Liver (tissue), 8 donors: ENCODE measurements at regions not wholly inside any gene's neighbourhood (a gene's known extent, or its start where the extent isn't known, plus 50 kb on each side); places are given as distances from the start of the nearest gene placed in this dataset.
A peak's percentile ranks its signal among the peaks of the same experiment; 100 is the strongest.

Source experiments
- DNase-seq: peaks from one replicate; pipeline ENCODE4 v3.0.0-alpha.2; 2017; ENCODE audit warnings: low spot score
- H3K27ac ChIP-seq, 2 donors: one replicate each; pipeline ENCODE4 v1.7.0; 2013; ENCODE audit warnings: inconsistent platforms in 2 of 2, low read length in 2 of 2, control low read depth in 1 of 2, low read depth in 1 of 2, mild to moderate bottlenecking in 1 of 2
- H3K27me3 ChIP-seq, 4 donors: one replicate each; pipeline versions ENCODE4 v1.6.1 to v1.7.0; 2013; ENCODE audit warnings: low read length in 3 of 4, inconsistent platforms in 1 of 4, mild to moderate bottlenecking in 1 of 4, moderate library complexity in 1 of 4; ENCODE audit not compliant: control insufficient read depth in 4 of 4, insufficient read depth in 4 of 4
- H3K36me3 ChIP-seq, 4 donors: one replicate each; pipeline versions ENCODE4 v1.6.1 to v1.7.0; 2013; ENCODE audit warnings: low read length in 3 of 4, mild to moderate bottlenecking in 3 of 4, low read depth in 1 of 4, moderate library complexity in 1 of 4; ENCODE audit not compliant: control insufficient read depth in 4 of 4, insufficient read depth in 3 of 4
- H3K4me1 ChIP-seq, 4 donors: one replicate each; pipeline versions ENCODE4 v1.6.1 to v1.7.0; 2013; ENCODE audit warnings: low read length in 3 of 4, mild to moderate bottlenecking in 3 of 4, moderate library complexity in 1 of 4; ENCODE audit not compliant: control insufficient read depth in 4 of 4, insufficient read depth in 4 of 4
- H3K4me3 ChIP-seq, 3 donors: one replicate each; pipeline versions ENCODE4 v1.6.1 to v1.7.0; 2013; ENCODE audit warnings: low read length in 3 of 3, control low read depth in 1 of 3, low read depth in 1 of 3, mild to moderate bottlenecking in 1 of 3
- H3K9ac ChIP-seq, 2 donors: one replicate each; pipeline ENCODE4 v1.7.0; 2013; ENCODE audit warnings: low read length in 2 of 2, mild to moderate bottlenecking in 2 of 2, moderate library complexity in 2 of 2, control low read depth in 1 of 2, low read depth in 1 of 2
- H3K9me3 ChIP-seq, 4 donors: one replicate each; pipeline versions ENCODE4 v1.6.1 to v1.7.0; 2013; ENCODE audit warnings: low read length in 3 of 4; ENCODE audit not compliant: control insufficient read depth in 4 of 4
- CTCF ChIP-seq: fragments of 150-350 bp; IDR thresholded peaks from 2 replicates; pipeline ENCODE4 v1.5.1; 2017; ENCODE audit warnings: improper control_type of control experiment, low read depth, low read length; ENCODE audit not compliant: missing input control
- FOXA1 ChIP-seq: IDR thresholded peaks from 2 replicates; pipeline ENCODE4 v1.6.1; 2016; ENCODE audit warnings: antibody characterized with exemption
- HNF4A ChIP-seq, 2 donors: conservative IDR thresholded peaks; 2 replicates each; pipeline ENCODE4 v1.6.1; 2016; ENCODE audit warnings: antibody characterized with exemption in 2 of 2, mild to moderate bottlenecking in 2 of 2
- HNF4G ChIP-seq: IDR thresholded peaks from 2 replicates; pipeline ENCODE4 v1.6.1; 2016; ENCODE audit warnings: antibody characterized with exemption
- JUND ChIP-seq, 2 donors: IDR thresholded peaks; 2 replicates each; pipeline ENCODE4 v1.6.1; 2016; ENCODE audit warnings: antibody characterized with exemption in 2 of 2
- MAX ChIP-seq: IDR thresholded peaks from 2 replicates; pipeline ENCODE4 v1.6.1; 2016; ENCODE audit warnings: antibody characterized with exemption
- TAF1 ChIP-seq: conservative IDR thresholded peaks from 2 replicates; pipeline ENCODE4 v1.6.1; 2016; ENCODE audit warnings: antibody characterized with exemption, mild to moderate bottlenecking
- YY1 ChIP-seq: IDR thresholded peaks from 2 replicates; pipeline ENCODE4 v1.6.1; 2016; ENCODE audit warnings: antibody characterized with exemption, mild to moderate bottlenecking
- WGBS: extraction: QIAGEN DNeasy Blood & Tissue Kit; methylation state at CpG from one replicate; pipeline ENCODE4 v1.1.7; 2013; 5-methylcytosine and 5-hydroxymethylcytosine counted together
- TF ChIP-seq, protein P1 (sequence below): IDR thresholded peaks from 2 replicates; pipeline ENCODE4 v1.6.1; 2016; ENCODE audit warnings: antibody characterized with exemption, mild to moderate bottlenecking
- donor health status: healthy.
- donor health status: healthy.
- donor health status: healthy.
- donor health status: healthy.
- donor health status: healthy.

DNA sequence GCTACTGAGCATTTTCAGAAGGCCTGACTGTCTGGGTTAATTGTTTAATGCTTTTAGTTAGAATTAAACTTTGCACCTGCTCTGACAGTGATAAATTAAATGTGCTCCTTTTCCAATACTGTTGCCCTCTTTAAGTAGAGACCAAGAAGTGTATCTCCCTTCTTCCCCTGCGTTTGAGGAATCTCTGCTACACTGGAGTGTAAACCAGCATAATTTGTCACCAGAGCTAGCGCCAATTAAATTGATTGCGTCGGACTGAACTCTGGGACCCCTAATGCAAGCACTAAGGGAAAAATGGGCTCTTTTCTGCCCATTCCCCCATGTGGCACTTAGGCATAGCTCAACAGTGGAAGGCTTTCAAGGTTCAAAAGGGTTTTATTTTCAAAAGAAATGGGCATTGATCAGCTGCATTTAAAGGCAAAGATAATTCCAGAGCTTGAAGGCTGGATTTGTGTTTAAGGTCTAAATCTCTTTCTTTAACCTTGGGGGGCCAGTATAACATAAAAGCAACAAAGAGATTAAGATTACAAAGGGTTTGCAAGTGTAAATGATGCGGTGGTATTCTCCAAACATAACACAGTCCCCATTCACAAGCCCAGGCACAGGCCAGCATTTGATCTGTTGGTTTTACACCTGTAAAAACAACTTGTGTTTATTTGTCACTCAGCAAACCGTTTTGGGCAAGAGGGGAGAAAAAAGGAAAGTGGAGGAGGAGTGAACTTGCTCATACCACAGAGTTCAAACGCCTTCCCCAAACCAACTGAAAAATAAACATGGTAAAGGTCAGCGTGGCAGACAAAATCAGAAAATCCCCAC lies 427.6 kb downstream of the BCL11A start:
- TF ChIP-seq TAF1 (no peak), YY1 (no peak), MAX (no peak), FOXA1 (no peak), CTCF (no peak)
- no peak overlapping the region for H3K27ac ChIP-seq
- H3K4me1 ChIP-seq = no peaks in the 10 kb centered on the region
- H3K9me3 ChIP-seq = peaks cover 0 to 3% (median 0%) of the 10 kb centered on the region in 4 donors
- no peaks in the 10 kb centered on the region for H3K27me3 ChIP-seq
- H3K4me3 ChIP-seq = no peak overlapping the region
- 50% methylated on average over 8 of the region's 8 CpGs for WGBS
- no peak overlapping the region for H3K9ac ChIP-seq
- H3K36me3 ChIP-seq = no peaks in the 10 kb centered on the region
- no peak for DNase-seq

DNA sequence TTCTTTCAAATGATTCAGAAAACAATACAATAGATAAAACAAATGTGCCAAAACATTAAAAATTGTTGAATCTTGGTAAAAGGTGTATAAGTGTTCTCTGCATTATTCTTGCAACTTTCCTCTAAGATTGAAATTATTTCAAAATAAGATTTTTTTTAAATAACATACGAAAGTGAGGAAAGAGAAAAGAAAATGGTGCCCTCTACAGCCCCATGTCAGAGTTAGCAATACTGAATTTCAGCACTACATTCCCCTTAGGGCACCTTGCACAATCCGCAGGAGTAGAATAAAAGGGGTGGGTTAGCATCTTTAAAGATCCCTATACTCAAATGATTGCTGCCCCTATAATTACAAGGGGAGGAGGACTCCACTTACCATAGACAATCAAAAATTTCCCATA lies 433.7 kb downstream of the BCL11A start:
- DNase-seq = no peak

GRCh38 chr2:60118917-60119316 lies 434.5 kb downstream of the BCL11A start:
- DNase-seq = no peak
- no peak overlapping the region for H3K27ac ChIP-seq
- no peak overlapping the region for H3K4me3 ChIP-seq
- H3K4me1 ChIP-seq = no peaks in the 10 kb centered on the region
- H3K9ac ChIP-seq = no peak overlapping the region
- 91% methylated on average over 1 of the region's 1 CpG for WGBS
- H3K9me3 ChIP-seq = peaks cover 0 to 8% (median 0%) of the 10 kb centered on the region in 4 donors
- H3K27me3 ChIP-seq = no peaks in the 10 kb centered on the region
- TF ChIP-seq JUND (IDR thresholded peaks at IDR 0.05) = no peak
- TF ChIP-seq, protein P1, sequence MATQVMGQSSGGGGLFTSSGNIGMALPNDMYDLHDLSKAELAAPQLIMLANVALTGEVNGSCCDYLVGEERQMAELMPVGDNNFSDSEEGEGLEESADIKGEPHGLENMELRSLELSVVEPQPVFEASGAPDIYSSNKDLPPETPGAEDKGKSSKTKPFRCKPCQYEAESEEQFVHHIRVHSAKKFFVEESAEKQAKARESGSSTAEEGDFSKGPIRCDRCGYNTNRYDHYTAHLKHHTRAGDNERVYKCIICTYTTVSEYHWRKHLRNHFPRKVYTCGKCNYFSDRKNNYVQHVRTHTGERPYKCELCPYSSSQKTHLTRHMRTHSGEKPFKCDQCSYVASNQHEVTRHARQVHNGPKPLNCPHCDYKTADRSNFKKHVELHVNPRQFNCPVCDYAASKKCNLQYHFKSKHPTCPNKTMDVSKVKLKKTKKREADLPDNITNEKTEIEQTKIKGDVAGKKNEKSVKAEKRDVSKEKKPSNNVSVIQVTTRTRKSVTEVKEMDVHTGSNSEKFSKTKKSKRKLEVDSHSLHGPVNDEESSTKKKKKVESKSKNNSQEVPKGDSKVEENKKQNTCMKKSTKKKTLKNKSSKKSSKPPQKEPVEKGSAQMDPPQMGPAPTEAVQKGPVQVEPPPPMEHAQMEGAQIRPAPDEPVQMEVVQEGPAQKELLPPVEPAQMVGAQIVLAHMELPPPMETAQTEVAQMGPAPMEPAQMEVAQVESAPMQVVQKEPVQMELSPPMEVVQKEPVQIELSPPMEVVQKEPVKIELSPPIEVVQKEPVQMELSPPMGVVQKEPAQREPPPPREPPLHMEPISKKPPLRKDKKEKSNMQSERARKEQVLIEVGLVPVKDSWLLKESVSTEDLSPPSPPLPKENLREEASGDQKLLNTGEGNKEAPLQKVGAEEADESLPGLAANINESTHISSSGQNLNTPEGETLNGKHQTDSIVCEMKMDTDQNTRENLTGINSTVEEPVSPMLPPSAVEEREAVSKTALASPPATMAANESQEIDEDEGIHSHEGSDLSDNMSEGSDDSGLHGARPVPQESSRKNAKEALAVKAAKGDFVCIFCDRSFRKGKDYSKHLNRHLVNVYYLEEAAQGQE = no peak
- no peak for TF ChIP-seq HNF4G
- no peaks in the 10 kb centered on the region for H3K36me3 ChIP-seq

More for the DNA sequence above, 433.7 kb downstream of the BCL11A start:
- peaks cover 0 to 8% (median 0%) of the 10 kb centered on the region in 4 donors for H3K9me3 ChIP-seq
- H3K36me3 ChIP-seq = no peaks in the 10 kb centered on the region
- WGBS = 75% methylated on average over 2 of the region's 2 CpGs
- no peaks in the 10 kb centered on the region for H3K27me3 ChIP-seq
- H3K9ac ChIP-seq = no peak overlapping the region
- H3K4me3 ChIP-seq = no peak overlapping the region
- H3K4me1 ChIP-seq = no peaks in the 10 kb centered on the region
- H3K27ac ChIP-seq = no peak overlapping the region
- TF ChIP-seq CTCF = peak; percentile 9
- TF ChIP-seq HNF4A (conservative IDR thresholded peaks at IDR 0.05) = no peak
